ENCODE measurements at regions not wholly inside any gene's neighbourhood (a gene's known extent, or its start where the extent isn't known, plus 50 kb on each side); places are given as distances from the start of the nearest gene placed in this dataset.

- TF ChIP-seq NANOG (IDR thresholded peaks at IDR 0.05; ENCODE audit: insufficient read depth, low read depth, low read length, poor library complexity, severe bottlenecking) (no peak), RNF2 (IDR thresholded peaks at IDR 0.05; ENCODE audit: borderline replicate concordance, low read depth, low read length, missing control alignments, poor library complexity, severe bottlenecking) (no peak), PHF8 (conservative IDR thresholded peaks at IDR 0.05; ENCODE audit: low read depth, low read length) (no peak)
These were observed 192.9 kb downstream of the SQOR start (continued) for GRCh38 chr15:45827766-45828165.

Data from H1 (cell line).